ENCODE measurements at regions not wholly inside any gene's neighbourhood (a gene's known extent, or its start where the extent isn't known, plus 50 kb on each side); places are given as distances from the start of the nearest gene placed in this dataset.

DNA sequence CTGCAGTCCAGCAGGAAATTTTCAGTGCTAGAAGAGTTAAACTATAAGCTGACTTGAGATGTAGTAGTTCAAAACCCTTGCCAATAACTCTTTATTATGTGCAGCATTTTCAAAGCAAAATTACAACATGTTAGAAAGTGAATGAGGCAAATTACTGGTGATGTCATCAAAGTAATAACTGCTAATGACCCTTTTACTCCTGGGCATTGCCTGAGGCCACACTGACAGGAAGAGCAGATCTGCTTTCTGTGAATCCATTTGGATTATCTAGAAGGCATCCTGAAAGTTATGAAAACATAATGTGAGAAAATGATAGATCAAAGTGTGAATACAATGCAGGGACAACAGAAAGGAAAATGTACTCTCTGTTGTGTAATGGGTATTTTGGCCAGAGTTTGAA is 139.6 kb upstream of the TRIB2 start:
- DNase-seq: no peak

DNA sequence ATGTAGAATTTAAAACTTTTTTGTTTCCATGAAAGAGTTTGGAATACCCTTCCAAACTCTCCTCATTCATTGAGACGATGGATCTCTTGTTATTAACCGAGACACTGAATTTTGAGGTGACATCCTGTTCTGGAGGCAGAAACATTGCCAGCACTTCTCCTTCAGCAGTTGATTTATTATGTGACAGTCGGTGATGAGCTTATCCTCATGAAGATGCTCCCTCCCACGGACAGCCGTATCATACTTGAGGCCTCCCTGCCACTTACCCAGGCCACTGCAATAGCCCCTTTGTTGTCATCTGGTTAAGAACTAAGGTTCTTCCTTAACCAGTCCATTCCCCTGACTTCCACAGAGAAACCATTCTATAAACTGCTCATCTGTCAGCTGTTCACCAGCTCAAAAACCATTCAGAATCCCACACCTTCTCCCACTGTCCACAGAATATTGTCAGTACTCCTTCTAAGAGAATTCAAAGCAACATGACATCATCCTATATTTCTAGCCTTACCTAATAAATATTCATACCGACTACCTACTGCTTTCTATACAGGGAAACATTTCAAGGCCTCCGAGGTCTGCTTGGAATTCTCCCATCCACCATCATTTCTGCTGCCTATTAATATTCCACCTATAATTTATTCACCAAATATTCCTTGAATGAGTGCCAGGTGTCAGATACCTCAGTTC is 139.0 kb upstream of the TRIB2 start:
- no peak for DNase-seq

DNA sequence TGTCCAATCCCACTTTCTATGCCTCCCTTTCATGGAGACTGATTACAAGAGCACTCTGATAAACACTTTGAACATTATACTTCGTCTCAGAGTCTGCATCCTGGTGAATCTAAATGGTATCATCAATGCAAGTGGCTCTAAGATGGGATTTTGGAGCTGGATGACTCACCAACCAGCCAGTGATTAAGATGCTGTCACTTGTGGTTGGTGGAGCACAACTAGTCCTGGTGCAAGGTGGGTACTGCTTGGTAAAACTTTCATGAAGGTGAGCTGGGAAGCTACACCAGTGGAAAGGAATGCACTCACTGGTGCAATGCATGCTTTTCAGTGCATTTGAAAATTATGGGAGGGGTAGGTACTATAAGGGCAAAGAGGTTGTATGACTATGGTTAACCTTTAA is 137.7 kb upstream of the TRIB2 start:
- no peak for DNase-seq

DNA sequence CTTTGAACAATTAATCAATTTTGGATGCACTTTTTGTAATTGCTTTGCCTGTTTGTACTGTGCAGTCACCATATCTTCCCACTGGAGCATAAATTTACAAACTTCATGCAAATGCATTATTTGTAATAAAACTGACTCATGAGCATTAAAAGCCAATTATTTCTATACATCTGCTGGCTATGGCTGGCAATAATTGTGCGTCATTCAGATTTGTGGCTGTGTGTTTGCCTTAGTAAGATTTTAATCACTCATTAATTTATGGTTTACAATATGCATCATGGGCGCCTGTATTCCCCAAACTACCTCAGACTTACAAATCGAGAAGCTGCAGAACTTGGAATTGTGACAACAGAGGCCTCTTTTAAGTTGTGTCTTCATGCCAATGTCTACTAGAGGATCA is 132.4 kb upstream of the TRIB2 start:
- no peak for DNase-seq

DNA sequence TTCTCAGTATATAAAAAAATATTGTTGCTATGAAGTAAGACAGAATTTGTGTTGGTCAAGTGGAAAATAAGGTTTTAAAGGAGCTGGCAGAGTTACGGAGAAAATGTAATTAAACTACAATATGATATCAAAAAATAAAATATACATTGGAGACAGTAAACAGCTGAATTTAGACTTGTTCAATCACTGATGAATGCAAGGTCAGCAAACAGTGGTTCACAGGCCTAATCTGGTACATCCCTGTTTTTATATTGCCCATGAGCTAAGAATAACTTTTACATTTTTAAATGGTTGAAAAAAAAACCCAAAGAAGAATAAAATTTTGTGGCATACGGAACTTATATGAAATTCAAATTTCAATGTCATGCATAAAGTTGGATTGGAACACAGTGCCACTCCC is 131.0 kb upstream of the TRIB2 start:
- DNase-seq: no peak

DNA sequence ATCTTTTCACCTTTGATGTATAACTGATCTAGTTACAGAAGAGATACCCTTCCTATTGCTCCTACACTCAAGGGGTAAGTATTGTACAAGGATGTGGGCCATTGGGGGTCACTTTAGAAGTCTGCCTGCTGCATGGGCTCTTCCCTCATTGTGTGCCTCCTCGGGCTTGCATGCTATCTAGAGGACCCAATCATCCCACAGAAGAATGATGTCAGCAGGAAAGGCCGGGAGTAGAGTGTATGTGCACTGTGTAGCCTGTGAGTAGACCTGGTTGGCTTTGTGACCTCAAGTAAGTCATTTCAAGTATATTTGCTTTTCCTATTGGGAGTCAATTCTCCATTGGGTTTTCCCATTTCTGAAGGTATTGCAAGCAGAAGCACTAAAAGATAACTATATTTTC is 129.5 kb upstream of the TRIB2 start:
- DNase-seq: no peak

DNA sequence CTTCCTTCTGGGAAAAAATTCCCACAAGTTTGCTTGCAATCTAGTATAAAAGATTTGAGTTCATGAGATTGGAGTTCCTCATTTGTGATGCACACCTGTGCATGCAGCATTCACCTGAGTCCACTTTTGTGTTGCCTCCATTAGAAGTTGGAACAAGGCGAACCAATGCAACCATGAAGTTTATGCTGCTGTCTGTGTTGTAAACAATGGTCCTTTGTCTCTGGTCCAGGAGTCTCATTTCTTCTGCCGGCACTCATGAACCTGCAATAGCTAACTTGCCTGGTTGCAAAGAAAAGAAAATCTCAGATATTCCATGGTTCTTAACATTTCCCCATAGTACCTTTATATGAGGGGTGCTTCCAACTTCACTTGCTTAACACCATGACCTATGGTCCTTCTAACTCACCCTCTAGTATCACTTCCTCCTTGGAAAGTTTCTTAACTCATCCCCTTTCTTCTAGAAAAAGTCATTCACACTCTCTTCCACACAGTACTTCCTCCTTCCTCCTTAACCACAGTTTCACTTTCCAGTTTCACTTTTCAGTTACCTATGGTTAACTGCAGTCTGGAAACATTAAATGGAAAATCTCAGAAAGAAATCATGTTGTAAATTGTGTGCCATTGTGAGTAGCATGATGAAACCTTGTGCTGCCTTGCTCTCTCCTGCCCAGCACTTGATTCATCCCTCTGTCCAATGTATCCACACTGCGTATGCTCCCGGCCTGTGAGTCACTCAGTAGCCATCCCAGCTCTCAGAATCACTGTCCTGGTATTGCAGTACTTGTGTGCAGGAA is 128.8 kb upstream of the TRIB2 start:
- DNase-seq: no peak

DNA sequence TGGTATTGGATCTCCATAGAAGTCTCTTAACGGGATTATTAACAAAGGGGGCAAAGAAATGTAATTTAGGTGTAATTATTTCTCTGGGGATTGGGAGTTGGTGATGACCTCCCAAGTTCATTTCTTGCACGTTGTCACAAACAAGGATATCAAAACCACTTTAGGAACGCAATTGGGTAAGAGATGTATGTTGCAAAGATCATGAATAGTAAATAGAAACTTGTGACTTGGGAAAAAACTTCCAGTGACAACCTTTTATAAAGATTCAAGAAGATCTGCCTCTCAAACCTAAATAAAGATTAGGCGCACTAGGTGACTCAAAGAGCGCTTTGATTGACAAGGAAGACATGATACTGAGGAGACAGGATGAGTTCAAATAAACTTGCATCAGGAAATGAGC is 127.8 kb upstream of the TRIB2 start:
- DNase-seq: no peak

DNA sequence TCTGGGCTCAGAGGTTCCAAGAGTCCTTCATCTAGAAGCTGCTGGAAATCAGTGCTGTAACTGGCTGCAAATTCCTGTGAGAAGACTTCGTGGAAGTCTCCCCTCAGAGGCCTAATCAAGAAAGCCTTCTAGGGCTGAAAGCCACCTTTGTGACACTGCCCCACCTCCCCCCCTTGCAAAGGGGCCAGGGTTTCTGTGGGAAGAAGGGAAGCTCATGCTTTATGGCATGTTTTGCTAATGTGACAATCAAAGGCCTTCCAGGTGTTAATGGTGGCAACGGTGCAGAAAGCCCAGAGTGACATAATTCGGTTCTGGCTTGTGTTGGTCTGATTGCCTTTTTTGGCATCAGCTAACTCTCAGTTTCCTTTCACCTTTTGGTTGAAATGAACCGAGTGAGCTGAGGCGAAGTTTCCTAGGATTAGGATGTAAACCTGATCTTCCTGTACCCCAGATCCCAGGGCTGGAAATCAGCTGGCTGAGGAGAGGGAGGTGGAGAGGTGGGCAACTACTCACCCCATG is 126.9 kb upstream of the TRIB2 start:
- DNase-seq: no peak

DNA sequence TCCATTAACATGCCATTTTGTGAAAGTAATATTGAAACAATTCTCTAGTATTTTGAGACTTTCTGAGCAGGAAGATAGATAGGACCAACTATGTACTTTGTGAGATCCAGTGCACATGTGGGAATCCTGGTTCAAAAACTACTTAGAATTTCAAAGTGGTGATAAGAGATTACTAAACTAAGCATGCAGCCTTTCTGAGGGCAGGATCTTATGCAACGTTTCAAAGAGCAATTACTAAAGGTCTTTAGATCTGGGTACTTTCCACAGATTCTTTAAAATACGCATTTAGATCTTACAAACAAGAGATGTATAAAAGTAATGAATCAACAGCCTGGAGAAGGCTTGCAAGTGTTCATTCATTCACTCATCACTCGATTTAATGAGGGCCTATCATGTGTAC is 124.4 kb upstream of the TRIB2 start:
- no peak for DNase-seq

DNA sequence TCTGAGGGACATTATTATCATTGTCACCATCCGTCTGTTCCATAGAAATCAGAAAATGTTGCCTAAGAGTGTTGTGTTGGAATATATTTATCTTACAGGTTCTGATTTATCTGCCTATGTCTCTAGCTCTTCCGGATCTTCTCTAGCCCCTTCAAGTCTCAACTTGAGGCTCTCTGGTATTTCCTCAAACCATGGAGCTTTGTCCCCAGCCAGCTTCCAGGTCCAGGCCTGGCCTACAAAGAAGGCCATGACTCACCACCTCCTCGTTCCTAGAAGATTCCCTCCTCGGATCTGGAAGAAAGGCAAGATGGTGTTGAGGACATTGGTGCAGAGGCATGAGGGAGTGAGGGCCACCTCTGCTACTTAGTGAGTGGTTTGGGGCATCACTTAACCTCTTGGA is 122.1 kb upstream of the TRIB2 start:
- no peak for DNase-seq

DNA sequence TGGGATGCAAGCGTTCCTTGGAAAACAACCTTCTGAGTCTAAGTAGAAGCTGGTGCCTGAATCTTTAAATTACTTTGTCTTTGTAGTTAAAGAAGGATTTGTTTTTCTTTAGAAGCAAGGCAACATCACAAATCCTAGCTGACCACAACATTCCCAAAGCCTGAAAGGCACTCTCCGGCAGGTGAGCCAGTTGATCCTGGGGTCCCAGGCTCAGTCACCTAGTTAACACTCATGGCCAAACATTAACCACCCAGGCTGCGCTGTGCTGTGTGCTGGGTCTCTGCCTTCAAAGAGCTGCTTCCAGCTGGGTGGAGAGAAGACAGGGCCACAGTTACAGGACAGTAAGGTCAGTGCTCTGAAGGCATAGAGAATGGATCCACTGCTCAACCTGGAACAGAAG is 120.0 kb upstream of the TRIB2 start:
- DNase-seq: no peak

DNA sequence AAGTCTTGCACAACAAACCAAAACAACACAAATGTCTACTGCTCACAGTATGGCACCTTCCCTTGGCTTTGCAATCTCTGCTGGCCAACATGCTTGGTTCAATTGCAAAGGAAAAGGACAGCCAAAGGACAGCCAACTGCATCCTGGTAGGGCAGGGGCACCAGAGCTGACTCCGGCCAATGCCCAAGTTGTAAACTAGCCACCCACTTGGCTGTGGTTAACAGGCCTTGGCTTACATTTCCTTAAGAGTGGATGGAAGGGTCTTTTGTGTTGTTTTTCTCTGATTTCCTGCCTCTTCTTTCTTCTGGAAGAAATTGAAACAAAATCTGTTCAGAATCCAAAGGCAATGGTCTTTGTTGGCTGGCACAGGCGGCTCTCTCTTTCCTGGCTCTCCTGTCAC is 119.1 kb upstream of the TRIB2 start:
- no peak for DNase-seq

DNA sequence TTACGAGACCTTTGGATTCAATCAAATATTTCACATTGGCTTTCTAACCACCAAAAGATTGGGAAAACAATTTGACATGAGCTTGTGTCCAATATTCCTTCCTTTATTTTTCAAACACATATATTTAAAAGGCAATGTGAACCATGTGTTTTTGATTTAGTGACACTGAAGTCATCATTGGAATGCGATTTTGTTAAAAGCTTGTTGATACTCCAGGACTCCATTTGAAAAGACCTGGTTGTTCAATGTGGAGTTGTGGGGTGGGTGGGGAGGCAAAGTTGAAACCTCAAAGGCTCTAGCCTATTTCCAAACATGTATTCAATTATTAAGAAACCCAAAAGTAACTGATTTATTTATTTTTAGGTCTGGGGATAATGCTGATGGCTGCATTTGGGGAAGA is 114.1 kb upstream of the TRIB2 start:
- no peak for DNase-seq

DNA sequence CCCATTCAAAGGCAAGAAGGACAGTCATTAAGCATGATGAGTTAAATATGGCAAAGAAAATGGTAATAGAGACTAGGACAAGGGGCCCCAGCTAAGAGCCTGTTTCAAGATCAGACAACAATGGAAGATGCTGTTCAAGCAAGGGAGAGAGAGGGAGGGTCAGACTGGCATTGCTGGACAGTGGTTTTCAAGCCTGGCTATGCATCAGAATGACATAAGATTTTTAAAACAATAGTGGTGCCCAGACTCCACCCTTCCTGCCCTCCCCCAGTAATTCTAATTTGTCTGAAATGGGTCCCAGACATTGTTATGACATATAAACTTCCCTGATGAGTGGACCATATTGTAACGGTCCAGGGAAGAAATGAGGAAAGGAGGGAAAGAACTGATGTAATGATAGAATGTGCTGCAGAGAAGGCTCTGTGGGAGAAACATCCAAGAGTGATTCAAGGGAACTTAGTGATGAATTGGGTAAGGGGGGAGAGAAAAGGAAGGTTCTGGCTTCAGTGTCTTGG is 112.9 kb upstream of the TRIB2 start:
- no peak for DNase-seq

DNA sequence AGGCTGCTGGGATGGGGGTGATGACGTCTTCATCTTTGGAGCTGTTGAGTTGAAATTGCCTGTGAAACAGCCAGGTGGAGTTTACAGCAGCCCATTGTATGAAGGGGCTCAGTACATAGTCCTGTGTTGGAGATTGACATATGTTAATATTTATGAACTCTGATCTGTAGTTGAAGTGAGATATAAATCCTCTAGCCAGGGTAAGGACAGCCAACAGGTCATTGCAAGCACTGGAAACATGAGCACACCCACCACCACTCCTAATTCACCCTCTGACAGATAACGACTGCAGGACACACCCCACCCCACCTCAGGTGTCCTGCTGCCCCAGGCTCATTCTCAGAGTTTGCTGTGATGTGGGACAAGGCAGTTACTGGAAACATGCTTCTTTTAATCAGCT is 112.4 kb upstream of the TRIB2 start:
- DNase-seq: peak; percentile 54

DNA sequence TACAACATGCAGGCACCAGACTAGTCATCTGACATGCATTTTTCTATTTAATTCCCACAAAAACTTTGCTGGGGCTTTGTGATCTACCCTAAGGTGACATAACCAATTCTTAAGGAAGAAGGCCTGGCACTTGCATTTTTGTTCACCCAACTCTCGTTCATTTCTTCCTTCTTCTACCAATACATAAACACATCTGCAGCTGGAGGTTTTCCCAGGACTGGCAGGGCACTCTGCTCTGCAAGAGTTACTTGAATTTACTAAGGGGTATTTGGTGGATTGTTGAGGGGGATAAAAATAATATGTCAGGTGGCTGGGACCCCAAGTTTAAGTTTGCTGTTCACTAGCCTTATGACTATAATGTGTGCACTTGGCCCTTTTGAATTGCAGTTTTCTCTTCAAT is 111.4 kb upstream of the TRIB2 start:
- DNase-seq: no peak

DNA sequence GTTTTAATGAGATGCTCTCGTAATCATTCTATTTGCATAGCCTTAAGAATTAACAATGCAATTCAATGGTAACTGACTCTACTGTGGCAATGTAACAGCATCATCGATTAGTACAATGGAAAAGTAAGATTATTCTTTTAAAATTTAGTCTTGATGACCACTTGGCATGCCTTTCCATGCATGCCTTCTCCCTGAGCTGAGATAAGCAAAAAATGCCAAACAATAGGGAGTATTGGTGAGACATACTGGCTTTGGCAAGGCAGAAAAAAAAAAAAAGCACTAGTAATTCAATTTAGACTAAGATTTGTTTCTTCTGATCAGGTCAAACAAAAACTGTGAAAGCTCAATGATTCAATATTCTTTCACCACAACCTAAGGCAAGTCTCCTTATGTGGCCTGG is 110.8 kb upstream of the TRIB2 start:
- DNase-seq: no peak

DNA sequence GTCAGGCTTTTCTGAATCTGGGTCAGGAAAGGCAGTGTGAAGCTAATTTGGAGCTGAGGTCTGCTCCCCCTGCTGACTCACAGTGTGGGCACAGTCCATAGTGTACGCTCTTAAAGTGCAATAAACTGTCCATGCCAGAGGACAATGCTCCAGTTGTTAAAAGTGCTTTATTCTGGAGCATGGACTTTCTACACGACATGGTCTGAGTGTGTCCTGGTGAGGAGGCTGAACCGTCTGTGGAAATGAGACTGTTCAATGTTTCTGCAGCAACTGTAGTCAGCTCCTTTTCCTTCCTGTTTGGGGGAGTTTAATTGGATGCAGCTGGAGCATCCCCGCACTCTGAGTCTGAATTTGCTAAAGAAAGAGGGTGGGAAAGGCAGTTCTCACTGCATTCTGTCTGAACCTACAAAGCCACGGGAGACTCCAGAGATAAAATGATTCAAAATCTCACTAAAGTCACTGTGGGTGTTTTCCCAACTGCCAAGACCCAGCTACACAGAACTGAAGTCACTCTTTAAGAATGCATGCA is 110.2 kb upstream of the TRIB2 start:
- DNase-seq: no peak

DNA sequence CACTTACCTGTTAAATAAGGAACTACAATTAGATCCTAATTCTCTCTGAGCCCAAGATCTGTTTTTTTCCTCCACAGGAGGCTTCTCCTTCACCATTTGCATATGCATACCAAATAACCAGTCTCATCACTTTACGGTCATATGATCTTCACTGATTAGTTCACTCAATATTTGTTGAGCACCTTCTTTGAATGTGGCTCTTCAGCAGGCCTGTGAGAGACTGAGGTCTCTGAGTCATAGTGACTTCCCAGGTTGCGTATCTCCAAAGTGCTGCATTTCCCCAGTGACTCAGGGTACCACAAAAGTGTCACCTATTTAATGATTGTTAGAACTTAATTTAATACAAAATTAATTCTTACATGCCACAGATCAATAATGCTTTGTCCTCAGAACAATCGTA is 108.8 kb upstream of the TRIB2 start:
- DNase-seq: no peak

DNA sequence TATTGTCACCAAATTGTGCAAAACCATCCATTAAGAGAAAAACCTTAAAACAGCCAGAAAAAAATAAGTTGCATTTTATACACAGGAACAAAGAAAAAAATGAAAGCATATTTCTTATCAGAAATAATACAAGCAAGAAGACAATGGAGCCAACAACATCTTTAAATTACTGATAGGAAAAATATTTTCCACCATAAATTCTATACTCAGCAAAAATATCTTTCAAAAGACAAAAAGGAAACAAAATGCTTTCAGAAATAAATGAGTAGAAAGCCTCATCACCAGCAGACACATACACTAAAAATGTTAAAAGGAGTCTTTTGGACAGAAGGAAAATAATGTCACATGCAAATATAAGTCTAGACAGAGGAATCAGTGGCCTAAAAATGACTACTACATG is 106.4 kb upstream of the TRIB2 start:
- no peak for DNase-seq

DNA sequence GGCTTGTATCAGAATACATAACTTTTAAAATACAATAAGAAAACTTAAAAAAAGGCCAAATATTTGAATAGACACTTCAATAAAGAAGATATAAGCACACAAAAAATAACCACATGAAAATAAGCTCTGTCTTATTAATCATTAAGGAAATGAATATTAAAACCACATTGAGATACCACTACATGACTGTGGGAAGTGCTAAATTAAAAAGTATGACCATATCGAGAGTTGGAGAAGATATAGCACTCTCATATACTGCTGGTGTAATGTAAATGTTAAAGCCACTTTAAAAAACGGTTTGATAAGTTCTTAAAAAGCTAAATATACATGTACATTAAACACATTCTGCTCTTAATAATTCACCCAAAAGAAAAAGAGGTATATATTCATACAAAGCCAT is 104.6 kb upstream of the TRIB2 start:
- DNase-seq: no peak

DNA sequence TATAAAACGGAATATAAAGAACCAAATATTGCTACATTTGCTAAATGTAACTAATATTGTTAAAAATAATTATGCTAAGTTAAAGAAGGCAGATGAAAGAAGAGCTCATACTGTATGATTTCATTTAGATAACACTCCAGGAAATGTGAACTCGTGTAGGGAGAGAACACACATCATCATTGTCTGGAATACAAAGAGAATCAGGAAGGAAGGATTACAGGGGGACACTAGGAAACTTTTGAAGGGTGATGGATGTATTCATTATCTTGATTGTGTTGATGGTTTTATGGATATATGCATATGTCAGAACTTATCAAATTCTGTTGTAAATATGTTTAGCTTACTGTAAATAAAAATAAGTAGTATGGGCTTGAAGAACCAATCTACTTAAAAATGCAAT is 104.1 kb upstream of the TRIB2 start:
- DNase-seq: no peak

DNA sequence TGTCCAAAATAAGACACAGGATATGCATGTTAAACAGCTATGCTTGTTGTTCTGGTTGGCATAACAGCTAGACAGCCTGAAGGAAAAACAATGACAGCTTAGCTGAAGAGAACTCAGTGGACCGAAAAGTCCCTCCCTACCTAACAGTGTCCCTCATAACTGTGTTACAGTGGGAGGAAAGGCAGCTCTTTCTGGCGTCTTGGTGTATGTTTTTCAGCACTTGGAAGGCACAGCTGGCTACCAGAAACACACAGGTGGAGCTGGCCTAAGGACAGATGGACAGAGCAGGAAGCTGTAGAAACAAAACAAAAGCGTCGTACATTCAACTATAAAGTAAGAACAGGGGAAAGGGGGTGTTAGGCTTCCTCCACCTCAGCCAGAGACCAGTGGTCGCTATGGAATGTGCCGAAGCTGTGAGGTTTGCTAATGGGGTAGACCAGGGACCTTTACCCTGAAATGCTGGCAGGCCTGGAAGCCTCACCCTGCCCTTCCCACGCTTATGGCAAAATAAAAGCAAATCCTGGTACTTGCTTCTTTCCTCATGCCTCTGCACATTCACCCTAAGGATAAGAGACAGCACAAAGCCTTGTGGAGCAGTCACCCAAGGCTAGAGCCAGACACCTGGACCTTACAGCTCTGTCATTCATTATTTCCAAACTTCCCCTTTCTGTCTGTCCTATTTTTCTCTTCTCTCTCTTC is 103.5 kb upstream of the TRIB2 start:
- peak; percentile 38 for DNase-seq
